B cell (primary cell): ENCODE measurements at regions not wholly inside any gene's neighbourhood (a gene's known extent, or its start where the extent isn't known, plus 50 kb on each side); places are given as distances from the start of the nearest gene placed in this dataset.

ENCODE experiments used
- EZH2 ChIP-seq: IDR thresholded peaks from 2 replicates; pipeline ENCODE4 v1.6.1; 2012; ENCODE audit warnings: borderline replicate concordance, low read depth, mild to moderate bottlenecking, moderate library complexity, low read length; ENCODE audit not compliant: insufficient read depth, poor library complexity, severe bottlenecking
- TF ChIP-seq, protein P1 (sequence below): fragments of 200-600 bp; IDR thresholded peaks from one replicate; pipeline ENCODE4 v1.8.0; 2022; ENCODE audit warnings: antibody characterized with exemption, mild to moderate bottlenecking

DNA sequence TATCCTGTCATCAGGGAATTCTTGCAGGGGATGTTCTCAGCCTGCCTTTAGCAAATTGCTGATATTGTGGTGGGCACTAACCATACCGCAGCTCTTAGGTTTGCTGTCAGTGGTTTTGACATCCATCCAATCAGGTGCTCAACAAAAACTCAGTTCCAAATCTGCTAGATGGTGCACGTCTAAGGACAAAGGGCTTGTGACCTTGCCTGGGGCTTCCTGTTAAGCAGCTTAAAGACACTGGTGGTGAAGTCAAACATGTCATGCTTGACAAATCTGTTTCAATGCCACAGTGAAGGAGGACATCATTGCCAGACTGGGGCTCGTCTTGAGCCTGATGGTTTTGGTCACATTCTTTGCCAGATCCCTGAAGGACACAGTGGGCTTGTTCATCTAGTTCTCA lies 179.8 kb upstream of the NOX3 start:
- TF ChIP-seq, protein P1, sequence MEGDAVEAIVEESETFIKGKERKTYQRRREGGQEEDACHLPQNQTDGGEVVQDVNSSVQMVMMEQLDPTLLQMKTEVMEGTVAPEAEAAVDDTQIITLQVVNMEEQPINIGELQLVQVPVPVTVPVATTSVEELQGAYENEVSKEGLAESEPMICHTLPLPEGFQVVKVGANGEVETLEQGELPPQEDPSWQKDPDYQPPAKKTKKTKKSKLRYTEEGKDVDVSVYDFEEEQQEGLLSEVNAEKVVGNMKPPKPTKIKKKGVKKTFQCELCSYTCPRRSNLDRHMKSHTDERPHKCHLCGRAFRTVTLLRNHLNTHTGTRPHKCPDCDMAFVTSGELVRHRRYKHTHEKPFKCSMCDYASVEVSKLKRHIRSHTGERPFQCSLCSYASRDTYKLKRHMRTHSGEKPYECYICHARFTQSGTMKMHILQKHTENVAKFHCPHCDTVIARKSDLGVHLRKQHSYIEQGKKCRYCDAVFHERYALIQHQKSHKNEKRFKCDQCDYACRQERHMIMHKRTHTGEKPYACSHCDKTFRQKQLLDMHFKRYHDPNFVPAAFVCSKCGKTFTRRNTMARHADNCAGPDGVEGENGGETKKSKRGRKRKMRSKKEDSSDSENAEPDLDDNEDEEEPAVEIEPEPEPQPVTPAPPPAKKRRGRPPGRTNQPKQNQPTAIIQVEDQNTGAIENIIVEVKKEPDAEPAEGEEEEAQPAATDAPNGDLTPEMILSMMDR, result no peak
- TF ChIP-seq EZH2, result no peak
